ENCODE measurements at regions not wholly inside any gene's neighbourhood (a gene's known extent, or its start where the extent isn't known, plus 50 kb on each side); places are given as distances from the start of the nearest gene placed in this dataset.

DNA sequence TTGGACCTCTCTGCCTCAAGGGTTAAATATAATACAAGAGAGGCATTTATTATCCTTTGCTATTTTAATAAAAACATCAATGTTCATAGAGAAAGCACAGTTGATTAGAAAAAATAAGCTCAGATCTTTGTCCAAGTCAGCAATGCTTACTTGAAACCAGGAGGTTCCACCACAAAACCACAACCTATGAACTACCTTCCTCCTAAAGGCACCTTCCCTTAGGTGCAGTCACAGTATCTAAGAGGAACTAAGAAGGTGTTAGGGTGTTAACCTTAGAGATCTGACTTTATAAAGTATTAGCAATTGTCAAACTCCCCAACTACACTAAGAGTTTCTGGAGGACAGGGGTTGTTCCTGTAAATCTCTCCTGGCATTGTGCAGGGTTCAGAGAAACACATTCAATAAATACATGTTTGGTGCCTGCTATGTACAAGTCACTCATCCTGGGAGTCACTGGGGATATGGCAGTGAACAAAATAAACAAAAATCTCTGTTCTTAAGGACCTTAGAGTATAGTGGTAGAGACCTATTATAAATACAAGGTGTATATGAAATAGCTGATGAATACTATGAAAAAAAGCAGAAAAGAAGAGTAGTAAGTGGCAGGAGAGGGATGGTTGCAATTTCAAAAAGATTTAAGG lies 208.6 kb downstream of the NFKBIZ start:
- Histone ChIP-seq H3K27me3 (no peaks in the 10 kb centered on the region), H3K36me3 (no peaks in the 10 kb centered on the region), H3K4me1 (peaks cover 19% of the 10 kb centered on the region), H3K9me3 (no peaks in the 10 kb centered on the region), H3K27ac (no peak overlapping the region), H3K4me3 (no peak overlapping the region)
- TF ChIP-seq POLR2AphosphoS5 (IDR thresholded peaks at IDR 0.05) (no peak), POLR2A (IDR thresholded peaks at IDR 0.05) (no peak), EP300 (IDR thresholded peaks at IDR 0.05) (no peak)
- TF ChIP-seq, protein P1, sequence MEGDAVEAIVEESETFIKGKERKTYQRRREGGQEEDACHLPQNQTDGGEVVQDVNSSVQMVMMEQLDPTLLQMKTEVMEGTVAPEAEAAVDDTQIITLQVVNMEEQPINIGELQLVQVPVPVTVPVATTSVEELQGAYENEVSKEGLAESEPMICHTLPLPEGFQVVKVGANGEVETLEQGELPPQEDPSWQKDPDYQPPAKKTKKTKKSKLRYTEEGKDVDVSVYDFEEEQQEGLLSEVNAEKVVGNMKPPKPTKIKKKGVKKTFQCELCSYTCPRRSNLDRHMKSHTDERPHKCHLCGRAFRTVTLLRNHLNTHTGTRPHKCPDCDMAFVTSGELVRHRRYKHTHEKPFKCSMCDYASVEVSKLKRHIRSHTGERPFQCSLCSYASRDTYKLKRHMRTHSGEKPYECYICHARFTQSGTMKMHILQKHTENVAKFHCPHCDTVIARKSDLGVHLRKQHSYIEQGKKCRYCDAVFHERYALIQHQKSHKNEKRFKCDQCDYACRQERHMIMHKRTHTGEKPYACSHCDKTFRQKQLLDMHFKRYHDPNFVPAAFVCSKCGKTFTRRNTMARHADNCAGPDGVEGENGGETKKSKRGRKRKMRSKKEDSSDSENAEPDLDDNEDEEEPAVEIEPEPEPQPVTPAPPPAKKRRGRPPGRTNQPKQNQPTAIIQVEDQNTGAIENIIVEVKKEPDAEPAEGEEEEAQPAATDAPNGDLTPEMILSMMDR (IDR thresholded peaks at IDR 0.05): no peak
- no peak for DNase-seq (ENCODE audit: low spot score in 2 of 2)

DNA sequence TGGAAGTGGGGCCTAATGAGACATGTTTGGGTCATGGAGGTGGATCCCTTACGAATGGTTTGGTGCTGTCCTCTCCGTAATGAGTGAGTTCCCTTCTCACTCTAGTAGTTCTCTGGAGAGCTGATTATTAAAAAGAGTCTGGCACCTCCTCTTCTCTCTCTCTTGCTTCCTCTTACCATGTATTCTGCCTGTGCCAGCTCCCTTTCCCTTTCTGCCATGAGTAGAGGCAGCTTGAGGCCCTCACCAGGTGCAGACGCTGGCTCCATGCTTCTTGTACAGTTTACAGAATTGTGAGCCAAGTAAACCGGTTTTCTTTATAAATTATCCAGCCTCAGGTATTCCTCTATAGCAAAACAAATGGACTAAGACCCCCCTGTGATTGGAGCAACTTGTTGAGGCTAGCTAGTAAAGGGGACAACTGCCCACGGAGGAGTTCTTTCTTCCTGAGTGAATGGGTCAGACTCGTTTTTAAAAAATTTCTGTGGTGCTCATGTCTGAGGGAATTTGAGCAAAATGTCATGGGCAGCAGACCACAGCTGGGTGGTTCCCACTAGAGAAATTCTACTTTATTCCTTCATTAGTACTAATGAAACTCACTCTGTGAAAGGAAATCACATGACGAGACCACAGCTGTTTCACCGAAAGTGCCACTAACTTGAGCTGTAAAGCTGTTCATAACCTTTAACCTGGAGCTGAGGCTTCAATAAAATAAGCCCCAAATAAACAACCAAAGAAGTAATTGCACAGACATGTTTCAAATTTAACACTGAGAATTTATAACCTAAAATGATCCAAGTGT lies 210.0 kb downstream of the NFKBIZ start:
- Histone ChIP-seq H3K4me3 (no peak overlapping the region), H3K27me3 (no peaks in the 10 kb centered on the region), H3K4me1 (peaks cover 7% of the 10 kb centered on the region), H3K9me3 (no peaks in the 10 kb centered on the region), H3K36me3 (no peaks in the 10 kb centered on the region), H3K27ac (no peak overlapping the region)
- TF ChIP-seq POLR2AphosphoS5 (IDR thresholded peaks at IDR 0.05): no peak
- TF ChIP-seq, protein P1 (IDR thresholded peaks at IDR 0.05): no peak
- no peak for TF ChIP-seq POLR2A (IDR thresholded peaks at IDR 0.05)
- no peak for TF ChIP-seq EP300 (IDR thresholded peaks at IDR 0.05)
- no peak for DNase-seq (ENCODE audit: low spot score in 2 of 2)
- WGBS: 91% methylated on average over 8 of the region's 8 CpGs

DNA sequence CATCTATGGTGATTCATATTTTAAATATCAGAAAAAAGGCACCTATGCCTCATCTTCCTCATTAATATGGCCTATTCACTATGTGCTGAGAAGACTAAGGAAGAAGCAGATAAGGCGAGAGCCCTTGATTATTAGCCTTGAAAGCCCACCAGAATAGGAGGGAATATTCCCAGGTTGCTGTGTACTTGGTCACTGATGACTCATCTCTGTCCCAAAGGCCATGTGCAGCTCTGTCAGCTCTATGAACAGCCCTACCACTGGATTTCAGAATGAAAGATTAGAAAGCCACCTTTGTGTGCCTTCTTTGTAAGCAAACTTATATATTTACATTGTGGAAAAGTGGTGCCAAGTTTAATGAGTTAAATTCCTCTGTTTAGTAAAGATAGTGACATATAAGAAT lies 211.5 kb downstream of the NFKBIZ start:
- no peak overlapping the region for H3K4me3 ChIP-seq
- no peaks in the 10 kb centered on the region for H3K27me3 ChIP-seq
- no peaks in the 10 kb centered on the region for H3K36me3 ChIP-seq
- no peak overlapping the region for H3K27ac ChIP-seq
- no peaks in the 10 kb centered on the region for H3K4me1 ChIP-seq
- no peak for TF ChIP-seq POLR2A (IDR thresholded peaks at IDR 0.05)
- no peak for TF ChIP-seq POLR2AphosphoS5 (IDR thresholded peaks at IDR 0.05)
- TF ChIP-seq EP300 (IDR thresholded peaks at IDR 0.05): no peak
- TF ChIP-seq, protein P1 (IDR thresholded peaks at IDR 0.05): no peak
- no peaks in the 10 kb centered on the region for H3K9me3 ChIP-seq
- WGBS: 96% methylated on average over 1 of the region's 1 CpG
- no peak for DNase-seq (ENCODE audit: low spot score in 2 of 2)

DNA sequence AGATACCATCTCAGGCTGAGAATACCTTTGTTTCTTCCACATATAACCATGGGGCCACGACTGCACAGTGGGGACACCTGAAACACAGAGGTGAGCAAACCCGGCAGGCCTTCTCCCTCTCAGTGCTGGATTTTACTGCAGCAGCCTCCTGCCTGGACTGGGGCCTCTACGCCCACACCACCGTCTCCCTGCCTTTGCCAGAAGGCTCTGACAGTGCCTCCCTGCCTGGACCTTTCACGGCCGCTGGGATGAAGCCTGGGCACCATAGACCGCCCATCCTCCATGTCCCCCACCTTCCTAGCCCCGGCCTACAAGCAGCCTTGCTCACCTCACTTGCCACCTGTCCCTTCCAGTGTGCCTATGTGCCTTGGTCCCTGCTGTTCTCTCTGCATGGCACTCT lies 214.3 kb downstream of the NFKBIZ start:
- Histone ChIP-seq H3K36me3 (no peaks in the 10 kb centered on the region), H3K9me3 (no peaks in the 10 kb centered on the region), H3K4me3 (no peak overlapping the region), H3K4me1 (no peaks in the 10 kb centered on the region), H3K27ac (no peak overlapping the region), H3K27me3 (no peaks in the 10 kb centered on the region)
- TF ChIP-seq POLR2A (IDR thresholded peaks at IDR 0.05): no peak
- no peak for TF ChIP-seq POLR2AphosphoS5 (IDR thresholded peaks at IDR 0.05)
- WGBS: 98% methylated on average over 8 of the region's 8 CpGs
- DNase-seq (ENCODE audit: low spot score in 2 of 2): no peak

DNA sequence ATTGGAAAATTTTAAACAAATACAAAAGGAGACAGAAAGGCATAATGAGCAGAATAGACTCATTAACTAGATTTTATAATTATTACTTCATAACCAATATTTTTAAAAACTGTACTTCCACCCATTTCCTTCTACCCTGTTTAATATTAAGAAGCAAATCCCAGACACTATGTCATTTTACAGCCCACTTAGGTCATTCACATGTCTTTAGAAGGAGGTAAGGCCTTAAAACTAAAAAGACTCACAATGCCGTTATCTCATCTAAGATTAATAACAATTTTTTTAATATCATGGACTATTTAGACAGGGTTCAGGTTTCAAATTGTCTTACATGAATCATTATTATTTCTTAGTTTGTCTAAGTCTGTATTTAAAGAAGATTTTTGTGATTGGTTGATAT lies 217.2 kb downstream of the NFKBIZ start:
- no peaks in the 10 kb centered on the region for H3K4me1 ChIP-seq
- 94% methylated on average over 1 of the region's 1 CpG for WGBS
- DNase-seq (ENCODE audit: low spot score in 2 of 2): no peak
- no peaks in the 10 kb centered on the region for H3K27me3 ChIP-seq
- H3K9me3 ChIP-seq: no peaks in the 10 kb centered on the region
- H3K36me3 ChIP-seq: no peaks in the 10 kb centered on the region
- H3K4me3 ChIP-seq: no peak overlapping the region
- TF ChIP-seq, protein P1 (IDR thresholded peaks at IDR 0.05): no peak
- TF ChIP-seq POLR2AphosphoS5 (IDR thresholded peaks at IDR 0.05): no peak
- no peak for TF ChIP-seq EP300 (IDR thresholded peaks at IDR 0.05)
- TF ChIP-seq POLR2A (IDR thresholded peaks at IDR 0.05): no peak
- H3K27ac ChIP-seq: no peak overlapping the region
